ENCODE measurements at regions not wholly inside any gene's neighbourhood (a gene's known extent, or its start where the extent isn't known, plus 50 kb on each side); places are given as distances from the start of the nearest gene placed in this dataset.
A peak's percentile ranks its signal among the peaks of the same experiment; 100 is the strongest.

DNA sequence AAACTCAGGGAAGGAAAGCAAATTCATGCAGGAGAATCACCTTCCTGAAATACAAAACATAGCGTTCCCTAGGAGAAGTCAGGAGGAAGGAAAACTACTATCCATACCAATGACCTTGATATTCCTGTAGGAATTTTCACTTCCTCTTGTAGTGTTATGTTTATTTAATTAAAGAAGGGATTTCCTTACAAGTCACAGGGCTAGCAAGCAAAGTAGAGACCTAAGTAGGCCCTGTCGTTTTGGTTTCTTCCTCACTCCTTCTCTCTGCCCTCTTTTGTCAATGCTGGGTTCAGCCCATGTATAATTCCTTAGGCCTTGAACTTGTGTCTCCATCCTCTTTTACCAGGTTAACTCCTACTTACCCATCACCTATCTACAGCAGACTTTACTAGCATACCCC lies 435.2 kb upstream of the LRATD1 start:
- Histone ChIP-seq H2BK12ac (ENCODE audit: low read depth, low read length) (no peak overlapping the region), H3K36me3 (ENCODE audit: control insufficient read depth in 2 of 4, insufficient read depth in 4 of 4, low read length in 3 of 4) (no peaks in the 10 kb centered on the region), H3K56ac (replicated peaks; ENCODE audit: insufficient read length, low read depth, low read length) (no peak overlapping the region), H3K79me2 (ENCODE audit: control insufficient read depth in 1 of 2, insufficient read depth in 2 of 2, low read length in 2 of 2) (no peaks in the 10 kb centered on the region), H2BK20ac (ENCODE audit: low read length) (no peak overlapping the region), H3K4me3 (ENCODE audit: extremely low read depth in 1 of 4, insufficient read depth in 2 of 4, low read depth in 3 of 4, low read length in 4 of 4) (no peak overlapping the region), H4K5ac (ENCODE audit: insufficient read length, low read depth, low read length) (no peak overlapping the region), H3K27me3 (replicated peaks in 1 of 4; ENCODE audit: control insufficient read depth in 3 of 4, extremely low read depth in 1 of 4, insufficient read depth in 3 of 4, low read length in 3 of 4) (no peaks in the 10 kb centered on the region), H3K79me1 (ENCODE audit: low read depth, low read length) (no peaks in the 10 kb centered on the region), H4K20me1 (replicated peaks in 1 of 2; ENCODE audit: control insufficient read depth in 1 of 2, insufficient read depth in 2 of 2, low read length in 2 of 2) (no peaks in the 10 kb centered on the region), H2BK15ac (ENCODE audit: low read length) (no peak overlapping the region), H3K4ac (replicated peaks; ENCODE audit: insufficient read length, low read depth, low read length) (no peak overlapping the region), H3K4me1 (replicated peaks in 1 of 4; ENCODE audit: control insufficient read depth in 3 of 4, insufficient read depth in 4 of 4, low read length in 3 of 4) (peaks cover 0 to 7% (median 1%) of the 10 kb centered on the region in 4 experiments; a peak in 2 of 7 replicates), H3K23ac (ENCODE audit: insufficient read length) (no peak overlapping the region), H3K18ac (ENCODE audit: extremely low read depth, low read length) (no peak overlapping the region), H4K91ac (replicated peaks; ENCODE audit: insufficient read length, low read length) (no peak overlapping the region), H4K8ac (ENCODE audit: extremely low read depth, insufficient read depth, low read length) (no peak overlapping the region), H2AFZ (ENCODE audit: low read length) (no peak overlapping the region), H2BK5ac (ENCODE audit: low read depth, low read length) (0 out of 2 replicates have a peak overlapping the region, but pooled peaks have one; percentile 17), H3K14ac (ENCODE audit: insufficient read length) (no peak overlapping the region), H3K4me2 (ENCODE audit: insufficient read depth in 1 of 2, low read depth in 2 of 2, low read length in 2 of 2) (0 out of 4 replicates have a peak overlapping the region, but pooled peaks of 1 of the 2 experiments have one; percentile 6), H3K9ac (replicated peaks in 1 of 4; ENCODE audit: extremely low read depth in 1 of 4, low read depth in 3 of 4, low read length in 3 of 4) (no peak overlapping the region), H3K27ac (ENCODE audit: low read depth, low read length) (no peak overlapping the region), H3K9me3 (ENCODE audit: insufficient read depth in 2 of 2, low read depth in 1 of 2, low read length in 1 of 2) (no peaks in the 10 kb centered on the region), H2BK120ac (replicated peaks; ENCODE audit: low read depth, low read length) (no peak overlapping the region), H3K23me2 (ENCODE audit: low read depth, low read length) (no peaks in the 10 kb centered on the region), H2AK5ac (ENCODE audit: low read depth, low read length) (no peak overlapping the region)
- FAIRE-seq (no peak), DNase-seq (ENCODE audit: low read depth in 1 of 2, low spot score in 2 of 2) (no peak)
- WGBS, 2 experiments (ENCODE audit: extremely low coverage in 1 of 2, insufficient coverage in 1 of 2, insufficient read length in 1 of 2, insufficient replicate concordance in 2 of 2, low coverage in 1 of 2, low lambda C conversion rate in 2 of 2, missing lambda C conversion rate in 1 of 2): 20% methylated on average over 2 of the region's 2 CpGs; no CpG with 5 or more reads in 1 of the 2 experiments
- ChIA-PET CTCF (ENCODE audit: partially characterized antibody) (no interaction called here), POLR2A (ENCODE audit: partially characterized antibody) (no interaction called here)
- TF ChIP-seq SP1 (IDR thresholded peaks at IDR 0.05; ENCODE audit: low read depth, low read length) (no peak), SP2 (IDR thresholded peaks at IDR 0.05; ENCODE audit: low read length) (no peak), CHD1 (IDR thresholded peaks at IDR 0.05; ENCODE audit: low read depth, low read length) (no peak), EGR1 (IDR thresholded peaks at IDR 0.05; ENCODE audit: borderline replicate concordance, low read depth, low read length) (no peak), RBBP5 (IDR thresholded peaks at IDR 0.05; ENCODE audit: borderline replicate concordance, low read depth, low read length) (no peak), EZH2 (IDR thresholded peaks at IDR 0.05; ENCODE audit: low read depth, low read length, severe bottlenecking) (no peak), SUZ12 (IDR thresholded peaks at IDR 0.05; ENCODE audit: low read length) (no peak), TCF12 (IDR thresholded peaks at IDR 0.05; ENCODE audit: low read depth, low read length) (no peak), CBX5 (IDR thresholded peaks at IDR 0.05; ENCODE audit: low read depth, low read length) (no peak), GABPA (IDR thresholded peaks at IDR 0.05; ENCODE audit: borderline replicate concordance, insufficient read depth, low read length) (no peak), BACH1 (IDR thresholded peaks at IDR 0.05; ENCODE audit: low read length) (no peak), BCL11A (IDR thresholded peaks at IDR 0.05; ENCODE audit: low read depth in 2 of 2, low read length in 2 of 2) (no peak)
- TF ChIP-seq, protein P1, sequence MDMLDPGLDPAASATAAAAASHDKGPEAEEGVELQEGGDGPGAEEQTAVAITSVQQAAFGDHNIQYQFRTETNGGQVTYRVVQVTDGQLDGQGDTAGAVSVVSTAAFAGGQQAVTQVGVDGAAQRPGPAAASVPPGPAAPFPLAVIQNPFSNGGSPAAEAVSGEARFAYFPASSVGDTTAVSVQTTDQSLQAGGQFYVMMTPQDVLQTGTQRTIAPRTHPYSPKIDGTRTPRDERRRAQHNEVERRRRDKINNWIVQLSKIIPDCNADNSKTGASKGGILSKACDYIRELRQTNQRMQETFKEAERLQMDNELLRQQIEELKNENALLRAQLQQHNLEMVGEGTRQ (IDR thresholded peaks at IDR 0.05; ENCODE audit: low read length): no peak
- TF ChIP-seq, protein P2, sequence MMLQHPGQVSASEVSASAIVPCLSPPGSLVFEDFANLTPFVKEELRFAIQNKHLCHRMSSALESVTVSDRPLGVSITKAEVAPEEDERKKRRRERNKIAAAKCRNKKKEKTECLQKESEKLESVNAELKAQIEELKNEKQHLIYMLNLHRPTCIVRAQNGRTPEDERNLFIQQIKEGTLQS (IDR thresholded peaks at IDR 0.05; ENCODE audit: insufficient read depth, low read depth, low read length): no peak

Measured in H1 (cell line).